ENCODE measurements at regions not wholly inside any gene's neighbourhood (a gene's known extent, or its start where the extent isn't known, plus 50 kb on each side); places are given as distances from the start of the nearest gene placed in this dataset.

- no CpG with 5 or more reads among the region's 4 CpGs for WGBS (ENCODE audit: extremely low coverage, insufficient coverage, low lambda C conversion rate)
- Histone ChIP-seq H3K27ac (ENCODE audit: low read depth, low read length) (no peak overlapping the region), H3K4me3 (ENCODE audit: low read length) (no peak overlapping the region), H3K36me3 (ENCODE audit: control insufficient read depth, insufficient read depth, low read length) (no peaks in the 10 kb centered on the region), H3K4me2 (ENCODE audit: low read length) (no peak overlapping the region), H2BK120ac (ENCODE audit: low read depth, low read length) (no peak overlapping the region), H3K23ac (ENCODE audit: low read length) (no peak overlapping the region), H4K8ac (ENCODE audit: low read depth, low read length) (no peak overlapping the region), H4K5ac (ENCODE audit: low read length) (no peak overlapping the region), H2AK5ac (ENCODE audit: low read length) (no peak overlapping the region), H3K79me1 (ENCODE audit: low read length) (no peaks in the 10 kb centered on the region), H3K4me1 (ENCODE audit: control insufficient read depth, low read depth, low read length) (no peaks in the 10 kb centered on the region), H2BK5ac (ENCODE audit: low read length) (no peak overlapping the region), H3K79me2 (ENCODE audit: control insufficient read depth, insufficient read depth, low read length) (no peaks in the 10 kb centered on the region), H3K4ac (ENCODE audit: low read depth, low read length) (no peak overlapping the region), H3K56ac (ENCODE audit: low read length) (no peak overlapping the region), H3K27me3 (ENCODE audit: insufficient read depth, low read length, poor library complexity) (no peaks in the 10 kb centered on the region), H2BK15ac (replicated peaks; ENCODE audit: low read depth) (no peak overlapping the region), H3K9ac (ENCODE audit: low read length) (no peak overlapping the region), H3K18ac (ENCODE audit: low read length) (no peak overlapping the region)
- DNase-seq = no peak
Measured at GRCh38 chr1:229042482-229042881, 228.4 kb upstream of the RAB4A start.

- Histone ChIP-seq H3K4me1 (ENCODE audit: control insufficient read depth, low read depth, low read length) (no peaks in the 10 kb centered on the region), H3K27ac (ENCODE audit: low read depth, low read length) (no peak overlapping the region), H3K36me3 (ENCODE audit: control insufficient read depth, insufficient read depth, low read length) (no peaks in the 10 kb centered on the region), H3K4me2 (ENCODE audit: low read length) (no peak overlapping the region), H2AK5ac (ENCODE audit: low read length) (no peak overlapping the region), H3K79me2 (ENCODE audit: control insufficient read depth, insufficient read depth, low read length) (no peaks in the 10 kb centered on the region), H3K56ac (ENCODE audit: low read length) (no peak overlapping the region), H3K4ac (ENCODE audit: low read depth, low read length) (no peak overlapping the region), H3K18ac (ENCODE audit: low read length) (no peak overlapping the region), H4K5ac (ENCODE audit: low read length) (no peak overlapping the region), H2BK120ac (ENCODE audit: low read depth, low read length) (no peak overlapping the region), H3K9ac (ENCODE audit: low read length) (no peak overlapping the region), H3K79me1 (ENCODE audit: low read length) (no peaks in the 10 kb centered on the region), H3K23ac (ENCODE audit: low read length) (no peak overlapping the region), H3K27me3 (ENCODE audit: insufficient read depth, low read length, poor library complexity) (no peaks in the 10 kb centered on the region), H2BK15ac (replicated peaks; ENCODE audit: low read depth) (no peak overlapping the region), H2BK5ac (ENCODE audit: low read length) (no peak overlapping the region), H3K4me3 (ENCODE audit: low read length) (no peak overlapping the region), H4K8ac (ENCODE audit: low read depth, low read length) (no peak overlapping the region)
- DNase-seq = no peak
- WGBS (ENCODE audit: extremely low coverage, insufficient coverage, low lambda C conversion rate) = no CpG with 5 or more reads among the region's 2 CpGs
Measured at GRCh38 chr1:229043115-229043514, 227.8 kb upstream of the RAB4A start.

GRCh38 chr1:229046251-229046853 is 224.6 kb upstream of the RAB4A start:
- Histone ChIP-seq H2BK15ac (replicated peaks; ENCODE audit: low read depth) (no peak overlapping the region), H2BK120ac (ENCODE audit: low read depth, low read length) (no peak overlapping the region), H3K9ac (ENCODE audit: low read length) (no peak overlapping the region), H3K18ac (ENCODE audit: low read length) (no peak overlapping the region), H3K27me3 (ENCODE audit: insufficient read depth, low read length, poor library complexity) (no peaks in the 10 kb centered on the region), H2BK5ac (ENCODE audit: low read length) (no peak overlapping the region), H3K4ac (ENCODE audit: low read depth, low read length) (no peak overlapping the region), H3K4me2 (ENCODE audit: low read length) (no peak overlapping the region), H3K4me1 (ENCODE audit: control insufficient read depth, low read depth, low read length) (no peaks in the 10 kb centered on the region), H4K5ac (ENCODE audit: low read length) (no peak overlapping the region), H3K23ac (ENCODE audit: low read length) (no peak overlapping the region), H2AK5ac (ENCODE audit: low read length) (no peak overlapping the region), H3K79me1 (ENCODE audit: low read length) (no peaks in the 10 kb centered on the region), H3K79me2 (ENCODE audit: control insufficient read depth, insufficient read depth, low read length) (no peaks in the 10 kb centered on the region), H3K56ac (ENCODE audit: low read length) (no peak overlapping the region), H3K4me3 (ENCODE audit: low read length) (no peak overlapping the region), H3K27ac (ENCODE audit: low read depth, low read length) (no peak overlapping the region), H3K36me3 (ENCODE audit: control insufficient read depth, insufficient read depth, low read length) (no peaks in the 10 kb centered on the region), H4K8ac (ENCODE audit: low read depth, low read length) (no peak overlapping the region)
- no CpG with 5 or more reads among the region's 14 CpGs for WGBS (ENCODE audit: extremely low coverage, insufficient coverage, low lambda C conversion rate)
- DNase-seq = no peak

GRCh38 chr1:229047161-229047839 is 223.6 kb upstream of the RAB4A start:
- WGBS (ENCODE audit: extremely low coverage, insufficient coverage, low lambda C conversion rate) = no CpG with 5 or more reads among the region's 8 CpGs
- Histone ChIP-seq H2BK15ac (replicated peaks; ENCODE audit: low read depth) (no peak overlapping the region), H2AK5ac (ENCODE audit: low read length) (no peak overlapping the region), H3K79me2 (ENCODE audit: control insufficient read depth, insufficient read depth, low read length) (no peaks in the 10 kb centered on the region), H3K4ac (ENCODE audit: low read depth, low read length) (no peak overlapping the region), H3K56ac (ENCODE audit: low read length) (no peak overlapping the region), H3K79me1 (ENCODE audit: low read length) (no peaks in the 10 kb centered on the region), H2BK120ac (ENCODE audit: low read depth, low read length) (no peak overlapping the region), H3K4me1 (ENCODE audit: control insufficient read depth, low read depth, low read length) (no peaks in the 10 kb centered on the region), H4K8ac (ENCODE audit: low read depth, low read length) (no peak overlapping the region), H3K18ac (ENCODE audit: low read length) (no peak overlapping the region), H3K27ac (ENCODE audit: low read depth, low read length) (no peak overlapping the region), H2BK5ac (ENCODE audit: low read length) (no peak overlapping the region), H3K4me3 (ENCODE audit: low read length) (no peak overlapping the region), H3K27me3 (ENCODE audit: insufficient read depth, low read length, poor library complexity) (no peaks in the 10 kb centered on the region), H4K5ac (ENCODE audit: low read length) (no peak overlapping the region), H3K4me2 (ENCODE audit: low read length) (no peak overlapping the region), H3K9ac (ENCODE audit: low read length) (no peak overlapping the region), H3K23ac (ENCODE audit: low read length) (no peak overlapping the region), H3K36me3 (ENCODE audit: control insufficient read depth, insufficient read depth, low read length) (no peaks in the 10 kb centered on the region)
- DNase-seq = no peak

- Histone ChIP-seq H2AK5ac (ENCODE audit: low read length) (no peak overlapping the region), H3K36me3 (ENCODE audit: control insufficient read depth, insufficient read depth, low read length) (no peaks in the 10 kb centered on the region), H3K9ac (ENCODE audit: low read length) (no peak overlapping the region), H3K56ac (ENCODE audit: low read length) (no peak overlapping the region), H3K4ac (ENCODE audit: low read depth, low read length) (no peak overlapping the region), H3K27ac (ENCODE audit: low read depth, low read length) (no peak overlapping the region), H3K18ac (ENCODE audit: low read length) (no peak overlapping the region), H2BK120ac (ENCODE audit: low read depth, low read length) (no peak overlapping the region), H3K79me2 (ENCODE audit: control insufficient read depth, insufficient read depth, low read length) (no peaks in the 10 kb centered on the region), H3K27me3 (ENCODE audit: insufficient read depth, low read length, poor library complexity) (no peaks in the 10 kb centered on the region), H2BK5ac (ENCODE audit: low read length) (no peak overlapping the region), H3K79me1 (ENCODE audit: low read length) (no peaks in the 10 kb centered on the region), H4K8ac (ENCODE audit: low read depth, low read length) (no peak overlapping the region), H3K4me1 (ENCODE audit: control insufficient read depth, low read depth, low read length) (no peaks in the 10 kb centered on the region), H4K5ac (ENCODE audit: low read length) (no peak overlapping the region), H3K23ac (ENCODE audit: low read length) (peak overlapping the region; percentile 45), H3K4me2 (ENCODE audit: low read length) (no peak overlapping the region), H2BK15ac (replicated peaks; ENCODE audit: low read depth) (no peak overlapping the region), H3K4me3 (ENCODE audit: low read length) (no peak overlapping the region)
- no CpG with 5 or more reads among the region's 11 CpGs for WGBS (ENCODE audit: extremely low coverage, insufficient coverage, low lambda C conversion rate)
- DNase-seq = no peak
Measured at GRCh38 chr1:229047840-229048620, 222.9 kb upstream of the RAB4A start.

Measured in mesendoderm (in vitro differentiated cells).